Peyer's patch (tissue), 4 donors: ENCODE measurements at regions not wholly inside any gene's neighbourhood (a gene's known extent, or its start where the extent isn't known, plus 50 kb on each side); places are given as distances from the start of the nearest gene placed in this dataset.

Source experiments
- CTCF ChIP-seq, 6 experiments: fragments of 450-650 bp in 4 of 6; fragments of 200-600 bp in 2 of 6; sonication (generic) in 1 of 6; IDR thresholded peaks; one replicate each; pipeline ENCODE4 v1.5.1; 2017 to 2019; ENCODE audit warnings: antibody characterized with exemption in 6 of 6, mild to moderate bottlenecking in 3 of 6, moderate library complexity in 1 of 6
- POLR2A ChIP-seq, 2 donors: fragments of 450-650 bp; IDR thresholded peaks; one replicate each; pipeline ENCODE4 v1.5.1; 2017; ENCODE audit warnings: antibody characterized with exemption in 2 of 2, mild to moderate bottlenecking in 2 of 2, moderate library complexity in 2 of 2

GRCh38 chr18:26689226-26689879, 141.0 kb upstream of the KCTD1 start:
- TF ChIP-seq CTCF (IDR thresholded peaks at IDR 0.05) = no peak
- no peak for TF ChIP-seq POLR2A (IDR thresholded peaks at IDR 0.05)
